Smooth muscle cell (in vitro differentiated cells): ENCODE measurements at regions not wholly inside any gene's neighbourhood (a gene's known extent, or its start where the extent isn't known, plus 50 kb on each side); places are given as distances from the start of the nearest gene placed in this dataset.

Source experiments
- DNase-seq: peaks from one replicate; lab custom pipeline; 2025; ENCODE audit not compliant: unreplicated experiment; lab: John Stamatoyannopoulos, UW
- H2AFZ ChIP-seq: fragments of 200-600 bp; sonication (generic); 2 replicates; pipeline ENCODE4 v1.6.0; 2016; ENCODE audit warnings: antibody characterized with exemption, low read depth, mild to moderate bottlenecking
- H3F3A ChIP-seq: fragments of 200-600 bp; sonication (generic); 2 replicates; pipeline ENCODE4 v1.6.0; 2017; ENCODE audit warnings: antibody characterized with exemption, low read depth
- H3K27ac ChIP-seq: fragments of 200-600 bp; sonication (generic); 2 replicates; pipeline ENCODE4 v1.5.1; 2016; ENCODE audit warnings: low read depth, mild to moderate bottlenecking
- H3K27me3 ChIP-seq: fragments of 200-600 bp; sonication (generic); 2 replicates; pipeline ENCODE4 v1.6.1; 2016; ENCODE audit warnings: low read depth, mild to moderate bottlenecking
- H3K36me3 ChIP-seq: fragments of 200-600 bp; sonication (generic); 2 replicates; pipeline ENCODE4 v1.5.1; 2016; ENCODE audit warnings: low read depth
- H3K4me1 ChIP-seq: fragments of 200-600 bp; sonication (generic); 2 replicates; pipeline ENCODE4 v1.5.1; 2016; ENCODE audit warnings: low read depth
- H3K4me2 ChIP-seq: fragments of 200-600 bp; sonication (generic); 2 replicates; pipeline ENCODE4 v1.6.0; 2016; ENCODE audit warnings: mild to moderate bottlenecking
- H3K4me3 ChIP-seq: fragments of 200-600 bp; sonication (generic); 2 replicates; pipeline ENCODE4 v1.5.1; 2016; ENCODE audit warnings: mild to moderate bottlenecking
- H3K79me2 ChIP-seq: fragments of 200-600 bp; sonication (generic); 2 replicates; pipeline ENCODE4 v1.6.0; 2016; ENCODE audit warnings: low read depth, mild to moderate bottlenecking
- H3K9ac ChIP-seq: fragments of 200-600 bp; sonication (generic); 2 replicates; pipeline ENCODE4 v1.6.0; 2016; ENCODE audit warnings: low read depth
- H3K9me3 ChIP-seq: fragments of 200-600 bp; sonication (generic); replicated peaks from 2 replicates; pipeline ENCODE4 v1.5.1; 2016; ENCODE audit warnings: low read depth
- H4K20me1 ChIP-seq: fragments of 200-600 bp; sonication (generic); 2 replicates; pipeline ENCODE4 v1.6.0; 2016; ENCODE audit warnings: low read depth
- WGBS: methylation state at CpG from one replicate; pipeline ENCODE4 v1.1.7; 2016; ENCODE audit warnings: low lambda C conversion rate; 5-methylcytosine and 5-hydroxymethylcytosine counted together
- TF ChIP-seq, protein P1 (sequence below): fragments of 200-600 bp; sonication (generic); IDR thresholded peaks from 2 replicates; pipeline ENCODE4 v1.5.1; 2017; ENCODE audit warnings: borderline replicate concordance, mild to moderate bottlenecking, antibody characterized with exemption; ENCODE audit not compliant: insufficient read depth, poor library complexity, severe bottlenecking

DNA sequence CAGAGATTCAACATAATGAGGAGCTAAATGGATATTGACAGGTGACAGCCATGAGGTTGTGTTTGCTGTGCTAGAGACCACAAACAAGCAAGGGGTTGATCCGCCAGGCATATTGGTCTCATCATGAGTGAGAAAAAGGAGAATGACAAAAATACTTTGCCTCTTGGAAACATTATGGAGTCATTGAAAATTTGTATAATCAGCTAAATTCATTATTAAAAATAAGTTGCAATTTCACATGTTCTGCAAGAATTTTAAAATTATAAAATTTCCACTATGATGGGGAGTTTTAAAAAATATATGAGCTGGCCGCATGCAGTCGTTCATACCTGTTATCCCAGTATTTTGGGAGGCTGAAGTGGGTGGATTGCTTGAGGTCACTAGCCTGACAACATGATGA is 912.3 kb upstream of the SLC35B3 start:
- no peak for DNase-seq
- no peak overlapping the region for H2AFZ ChIP-seq
- H3K27ac ChIP-seq: no peak overlapping the region
- H3K4me1 ChIP-seq: no peaks in the 10 kb centered on the region
- H3K9ac ChIP-seq: no peak overlapping the region
- H3K79me2 ChIP-seq: no peaks in the 10 kb centered on the region
- no peaks in the 10 kb centered on the region for H3K9me3 ChIP-seq
- H3F3A ChIP-seq: no peaks in the 10 kb centered on the region
- H3K4me2 ChIP-seq: no peak overlapping the region
- no peaks in the 10 kb centered on the region for H4K20me1 ChIP-seq
- no peaks in the 10 kb centered on the region for H3K27me3 ChIP-seq
- H3K4me3 ChIP-seq: no peak overlapping the region
- H3K36me3 ChIP-seq: no peaks in the 10 kb centered on the region
- TF ChIP-seq, protein P1, sequence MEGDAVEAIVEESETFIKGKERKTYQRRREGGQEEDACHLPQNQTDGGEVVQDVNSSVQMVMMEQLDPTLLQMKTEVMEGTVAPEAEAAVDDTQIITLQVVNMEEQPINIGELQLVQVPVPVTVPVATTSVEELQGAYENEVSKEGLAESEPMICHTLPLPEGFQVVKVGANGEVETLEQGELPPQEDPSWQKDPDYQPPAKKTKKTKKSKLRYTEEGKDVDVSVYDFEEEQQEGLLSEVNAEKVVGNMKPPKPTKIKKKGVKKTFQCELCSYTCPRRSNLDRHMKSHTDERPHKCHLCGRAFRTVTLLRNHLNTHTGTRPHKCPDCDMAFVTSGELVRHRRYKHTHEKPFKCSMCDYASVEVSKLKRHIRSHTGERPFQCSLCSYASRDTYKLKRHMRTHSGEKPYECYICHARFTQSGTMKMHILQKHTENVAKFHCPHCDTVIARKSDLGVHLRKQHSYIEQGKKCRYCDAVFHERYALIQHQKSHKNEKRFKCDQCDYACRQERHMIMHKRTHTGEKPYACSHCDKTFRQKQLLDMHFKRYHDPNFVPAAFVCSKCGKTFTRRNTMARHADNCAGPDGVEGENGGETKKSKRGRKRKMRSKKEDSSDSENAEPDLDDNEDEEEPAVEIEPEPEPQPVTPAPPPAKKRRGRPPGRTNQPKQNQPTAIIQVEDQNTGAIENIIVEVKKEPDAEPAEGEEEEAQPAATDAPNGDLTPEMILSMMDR: no peak
- WGBS: 91% methylated on average over 3 of the region's 3 CpGs

DNA sequence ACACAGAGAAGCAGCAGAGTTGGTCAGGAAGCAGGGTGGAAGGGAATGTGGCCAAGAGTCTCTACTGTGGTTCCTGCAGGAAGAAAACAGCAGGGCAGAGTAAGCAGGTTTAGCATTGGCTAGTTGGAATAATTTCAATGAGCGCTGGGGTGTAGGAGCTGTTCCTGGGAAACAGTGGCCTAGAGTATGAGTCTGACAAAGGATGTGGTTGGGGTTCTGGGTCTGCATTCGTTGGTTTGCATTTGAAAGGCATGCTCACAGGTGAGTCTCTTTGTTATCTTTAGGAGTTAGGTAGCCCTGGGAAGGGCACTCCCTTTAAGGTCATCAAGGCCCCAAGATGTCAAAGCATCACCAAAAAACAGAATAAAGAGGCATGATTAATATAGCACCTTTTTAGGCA is 911.6 kb upstream of the SLC35B3 start:
- H3K79me2 ChIP-seq: no peaks in the 10 kb centered on the region
- no peak overlapping the region for H3K4me3 ChIP-seq
- DNase-seq: no peak
- H3K4me2 ChIP-seq: no peak overlapping the region
- WGBS: 69% methylated on average over 2 of the region's 2 CpGs
- no peaks in the 10 kb centered on the region for H3K9me3 ChIP-seq
- no peaks in the 10 kb centered on the region for H3K4me1 ChIP-seq
- no peaks in the 10 kb centered on the region for H3K36me3 ChIP-seq
- H4K20me1 ChIP-seq: no peaks in the 10 kb centered on the region
- no peak overlapping the region for H2AFZ ChIP-seq
- H3K9ac ChIP-seq: no peak overlapping the region
- no peaks in the 10 kb centered on the region for H3F3A ChIP-seq
- H3K27me3 ChIP-seq: no peaks in the 10 kb centered on the region
- TF ChIP-seq, protein P1: no peak
- no peak overlapping the region for H3K27ac ChIP-seq

DNA sequence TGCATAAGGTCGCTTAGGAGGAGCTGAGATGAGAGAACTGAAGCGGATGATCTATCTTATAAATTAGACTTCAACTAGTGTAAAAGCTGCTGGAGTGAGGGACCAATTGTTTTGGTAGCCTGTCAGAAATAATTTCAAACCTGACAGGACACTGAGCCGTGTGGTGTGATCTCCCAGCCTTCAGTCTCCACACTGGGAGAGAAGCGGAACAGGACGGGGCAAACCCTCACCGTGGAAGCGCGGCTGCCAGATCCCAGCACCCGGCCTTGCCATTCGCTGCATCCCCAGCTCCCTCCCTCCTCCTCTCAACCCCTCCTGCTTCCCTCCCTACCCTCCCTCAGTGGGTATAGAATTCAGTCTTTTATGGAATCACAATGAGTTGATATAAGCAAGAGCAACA is 900.1 kb upstream of the SLC35B3 start:
- TF ChIP-seq, protein P1: no peak
- Histone ChIP-seq H3K4me2 (no peak overlapping the region), H3K79me2 (no peaks in the 10 kb centered on the region), H3K36me3 (no peaks in the 10 kb centered on the region), H3K4me1 (peaks cover 6% of the 10 kb centered on the region), H3F3A (no peaks in the 10 kb centered on the region), H3K9ac (no peak overlapping the region), H2AFZ (no peak overlapping the region), H3K9me3 (no peaks in the 10 kb centered on the region), H3K27ac (no peak overlapping the region), H3K27me3 (no peaks in the 10 kb centered on the region), H3K4me3 (no peak overlapping the region), H4K20me1 (no peaks in the 10 kb centered on the region)
- no peak for DNase-seq
- WGBS: 90% methylated on average over 6 of the region's 10 CpGs

DNA sequence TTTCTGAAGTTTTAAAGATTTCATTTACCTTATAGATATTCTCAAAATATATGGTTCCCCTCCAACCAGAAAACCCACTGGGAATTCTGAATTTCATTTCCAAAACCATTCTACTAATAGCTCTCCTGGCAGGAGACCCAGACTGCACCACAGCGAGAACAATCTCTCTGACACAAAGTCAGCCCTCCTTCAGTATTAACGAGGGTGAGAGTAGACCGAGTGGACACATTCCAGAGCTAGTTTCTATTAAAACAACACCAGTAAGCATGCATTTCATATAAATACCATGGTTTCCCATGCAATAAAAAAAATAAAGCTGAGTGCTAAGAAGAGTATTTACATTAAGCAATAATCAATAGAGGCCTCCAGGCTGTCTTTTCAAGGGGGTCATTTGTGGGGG is 899.6 kb upstream of the SLC35B3 start:
- H3K79me2 ChIP-seq: no peaks in the 10 kb centered on the region
- H3K4me1 ChIP-seq: peaks cover 6% of the 10 kb centered on the region
- H3F3A ChIP-seq: no peaks in the 10 kb centered on the region
- no peaks in the 10 kb centered on the region for H3K27me3 ChIP-seq
- H2AFZ ChIP-seq: no peak overlapping the region
- TF ChIP-seq, protein P1: no peak
- H3K36me3 ChIP-seq: no peaks in the 10 kb centered on the region
- 60% methylated on average over 3 of the region's 3 CpGs for WGBS
- no peaks in the 10 kb centered on the region for H3K9me3 ChIP-seq
- no peaks in the 10 kb centered on the region for H4K20me1 ChIP-seq
- no peak overlapping the region for H3K9ac ChIP-seq
- H3K4me2 ChIP-seq: no peak overlapping the region
- DNase-seq: no peak
- H3K4me3 ChIP-seq: no peak overlapping the region
- no peak overlapping the region for H3K27ac ChIP-seq
